GM21619 (cell line): ENCODE measurements at regions not wholly inside any gene's neighbourhood (a gene's known extent, or its start where the extent isn't known, plus 50 kb on each side); places are given as distances from the start of the nearest gene placed in this dataset.
"Not testable (repeated sequence)": the region's sequence is repeated elsewhere in the genome, so short reads cannot be mapped to it uniquely, and the experiment has no call there.

ENCODE experiments used
- ATAC-seq: cut with Tn5 transposase; IDR thresholded peaks from one replicate; pipeline ENCODE4 v1.9.1; 2021; ENCODE audit not compliant: unreplicated experiment

- ATAC-seq = no peak
These were observed 199.0 kb upstream of the DCC start for GRCh38 chr18:52140986-52141385.

GRCh38 chr18:52150050-52150449, 189.9 kb upstream of the DCC start:
- ATAC-seq = no peak

- no peak for ATAC-seq
These were observed 188.0 kb upstream of the DCC start for GRCh38 chr18:52152036-52152435.

GRCh38 chr18:52156166-52156565, 183.8 kb upstream of the DCC start:
- no peak for ATAC-seq

- no peak for ATAC-seq
These were observed 179.4 kb upstream of the DCC start for GRCh38 chr18:52160636-52161035.

- no peak for ATAC-seq
These were observed 176.5 kb upstream of the DCC start for GRCh38 chr18:52163478-52163877.

GRCh38 chr18:52168131-52168530, 171.9 kb upstream of the DCC start:
- ATAC-seq = not testable (repeated sequence)

GRCh38 chr18:52174220-52174619, 165.8 kb upstream of the DCC start:
- ATAC-seq = no peak

- ATAC-seq = no peak
These were observed 164.6 kb upstream of the DCC start for GRCh38 chr18:52175406-52175805.

GRCh38 chr18:52183107-52183506, 156.9 kb upstream of the DCC start:
- ATAC-seq = no peak

- no peak for ATAC-seq
These were observed 149.8 kb upstream of the DCC start for GRCh38 chr18:52190195-52190594.

GRCh38 chr18:52190631-52191030, 149.4 kb upstream of the DCC start:
- ATAC-seq = no peak

- no peak for ATAC-seq
These were observed 139.6 kb upstream of the DCC start for GRCh38 chr18:52200406-52200805.

GRCh38 chr18:52200921-52201663, 138.9 kb upstream of the DCC start:
- no peak for ATAC-seq

- no peak for ATAC-seq
These were observed 131.4 kb upstream of the DCC start for GRCh38 chr18:52208646-52209045.

- no peak for ATAC-seq
These were observed 123.9 kb upstream of the DCC start for GRCh38 chr18:52216109-52216508.

GRCh38 chr18:52216666-52217065, 123.3 kb upstream of the DCC start:
- ATAC-seq = no peak

- no peak for ATAC-seq
These were observed 120.9 kb upstream of the DCC start for GRCh38 chr18:52219102-52219501.

- no peak for ATAC-seq
These were observed 119.9 kb upstream of the DCC start for GRCh38 chr18:52220062-52220591.

GRCh38 chr18:52222211-52222610, 117.8 kb upstream of the DCC start:
- ATAC-seq = no peak

- no peak for ATAC-seq
These were observed 112.5 kb upstream of the DCC start for GRCh38 chr18:52227536-52227935.

GRCh38 chr18:52228166-52228565, 111.8 kb upstream of the DCC start:
- no peak for ATAC-seq

GRCh38 chr18:52236131-52236530, 103.9 kb upstream of the DCC start:
- ATAC-seq = no peak
